ENCODE measurements at regions not wholly inside any gene's neighbourhood (a gene's known extent, or its start where the extent isn't known, plus 50 kb on each side); places are given as distances from the start of the nearest gene placed in this dataset.

GRCh38 chr6:19465256-19465655, 371.9 kb upstream of the ID4 start:
- Mint-ChIP-seq H3K27ac (ENCODE audit: unreplicated experiment) (peak overlapping the region; percentile 90), H3K4me3 (ENCODE audit: unreplicated experiment) (no peak overlapping the region)
- DNase-seq (ENCODE audit: low spot score), result no peak

GRCh38 chr6:19465760-19466159, 371.4 kb upstream of the ID4 start:
- H3K9me3 Mint-ChIP-seq (ENCODE audit: low read depth), result no peaks in the 10 kb centered on the region
- H3K4me3 Mint-ChIP-seq (ENCODE audit: unreplicated experiment), result no peak overlapping the region
- H3K36me3 Mint-ChIP-seq (ENCODE audit: low read depth), result no peaks in the 10 kb centered on the region
- peak overlapping the region; percentile 90 for H3K27ac Mint-ChIP-seq (ENCODE audit: unreplicated experiment)
- H3K4me1 Mint-ChIP-seq (ENCODE audit: low read depth), result peaks cover 20% of the 10 kb centered on the region
- H3K27me3 Mint-ChIP-seq (ENCODE audit: low read depth), result no peaks in the 10 kb centered on the region
- no peak for TF ChIP-seq CTCF (IDR thresholded peaks at IDR 0.05)
- DNase-seq (ENCODE audit: low spot score), result no peak

More at GRCh38 chr6:19465256-19465655, 371.9 kb upstream of the ID4 start:
- no peaks in the 10 kb centered on the region for H3K27me3 Mint-ChIP-seq (ENCODE audit: low read depth)
- H3K4me1 Mint-ChIP-seq (ENCODE audit: low read depth), result peaks cover 20% of the 10 kb centered on the region
- H3K36me3 Mint-ChIP-seq (ENCODE audit: low read depth), result no peaks in the 10 kb centered on the region
- no peaks in the 10 kb centered on the region for H3K9me3 Mint-ChIP-seq (ENCODE audit: low read depth)
- no peak for TF ChIP-seq CTCF (IDR thresholded peaks at IDR 0.05)

- peaks cover 7% of the 10 kb centered on the region for H3K9me3 Mint-ChIP-seq (ENCODE audit: low read depth)
- H3K4me1 Mint-ChIP-seq (ENCODE audit: low read depth), result peaks cover 24% of the 10 kb centered on the region
- no peak overlapping the region for H3K27ac Mint-ChIP-seq (ENCODE audit: unreplicated experiment)
- no peak for DNase-seq (ENCODE audit: low spot score)
- no peak for TF ChIP-seq CTCF (IDR thresholded peaks at IDR 0.05)
- no peaks in the 10 kb centered on the region for H3K27me3 Mint-ChIP-seq (ENCODE audit: low read depth)
- no peak overlapping the region for H3K4me3 Mint-ChIP-seq (ENCODE audit: unreplicated experiment)
- H3K36me3 Mint-ChIP-seq (ENCODE audit: low read depth), result no peaks in the 10 kb centered on the region
These were observed 366.8 kb upstream of the ID4 start for GRCh38 chr6:19470333-19470732.

- H3K4me1 Mint-ChIP-seq (ENCODE audit: low read depth), result peaks cover 11% of the 10 kb centered on the region
- H3K27me3 Mint-ChIP-seq (ENCODE audit: low read depth), result no peaks in the 10 kb centered on the region
- no peaks in the 10 kb centered on the region for H3K36me3 Mint-ChIP-seq (ENCODE audit: low read depth)
- DNase-seq (ENCODE audit: low spot score), result no peak
- peaks cover 9% of the 10 kb centered on the region for H3K9me3 Mint-ChIP-seq (ENCODE audit: low read depth)
- TF ChIP-seq CTCF (IDR thresholded peaks at IDR 0.05), result no peak
- H3K27ac Mint-ChIP-seq (ENCODE audit: unreplicated experiment), result peak overlapping the region; percentile 30
- H3K4me3 Mint-ChIP-seq (ENCODE audit: unreplicated experiment), result no peak overlapping the region
These were observed 365.0 kb upstream of the ID4 start for GRCh38 chr6:19472153-19472552.

- no peak overlapping the region for H3K4me3 Mint-ChIP-seq (ENCODE audit: unreplicated experiment)
- H3K27ac Mint-ChIP-seq (ENCODE audit: unreplicated experiment), result no peak overlapping the region
- TF ChIP-seq CTCF (IDR thresholded peaks at IDR 0.05), result peak; percentile 57
- H3K9me3 Mint-ChIP-seq (ENCODE audit: low read depth), result peaks cover 11% of the 10 kb centered on the region
- H3K27me3 Mint-ChIP-seq (ENCODE audit: low read depth), result no peaks in the 10 kb centered on the region
- H3K4me1 Mint-ChIP-seq (ENCODE audit: low read depth), result peaks cover 11% of the 10 kb centered on the region
- H3K36me3 Mint-ChIP-seq (ENCODE audit: low read depth), result no peaks in the 10 kb centered on the region
- DNase-seq (ENCODE audit: low spot score), result no peak
These were observed 364.3 kb upstream of the ID4 start for GRCh38 chr6:19472850-19473249.
